ENCODE measurements at regions not wholly inside any gene's neighbourhood (a gene's known extent, or its start where the extent isn't known, plus 50 kb on each side); places are given as distances from the start of the nearest gene placed in this dataset.

GRCh38 chr1:229883504-229884200 is 183.4 kb upstream of the GALNT2 start:
- DNase-seq (ENCODE audit: insufficient read length, low spot score): no peak
- no peak for FAIRE-seq

- DNase-seq (ENCODE audit: insufficient read length, low spot score): no peak
- no peak for FAIRE-seq
Measured at GRCh38 chr1:229884765-229885164, 182.3 kb upstream of the GALNT2 start.

GRCh38 chr1:229885568-229886495 is 181.2 kb upstream of the GALNT2 start:
- FAIRE-seq (no peak), DNase-seq (ENCODE audit: insufficient read length, low spot score) (no peak)

- DNase-seq (ENCODE audit: insufficient read length, low spot score) (no peak), FAIRE-seq (no peak)
Measured at GRCh38 chr1:229886636-229887035, 180.4 kb upstream of the GALNT2 start.

- DNase-seq (ENCODE audit: insufficient read length, low spot score) (no peak), FAIRE-seq (no peak)
Measured at GRCh38 chr1:229887043-229887822, 179.8 kb upstream of the GALNT2 start.

GRCh38 chr1:229888157-229888556 is 178.9 kb upstream of the GALNT2 start:
- FAIRE-seq (no peak), DNase-seq (ENCODE audit: insufficient read length, low spot score) (no peak)

- no peak for FAIRE-seq
- DNase-seq (ENCODE audit: insufficient read length, low spot score): no peak
Measured at GRCh38 chr1:229888561-229889001, 178.5 kb upstream of the GALNT2 start.

- no peak for FAIRE-seq
- no peak for DNase-seq (ENCODE audit: insufficient read length, low spot score)
Measured at GRCh38 chr1:229889031-229889517, 178.0 kb upstream of the GALNT2 start.

DNA sequence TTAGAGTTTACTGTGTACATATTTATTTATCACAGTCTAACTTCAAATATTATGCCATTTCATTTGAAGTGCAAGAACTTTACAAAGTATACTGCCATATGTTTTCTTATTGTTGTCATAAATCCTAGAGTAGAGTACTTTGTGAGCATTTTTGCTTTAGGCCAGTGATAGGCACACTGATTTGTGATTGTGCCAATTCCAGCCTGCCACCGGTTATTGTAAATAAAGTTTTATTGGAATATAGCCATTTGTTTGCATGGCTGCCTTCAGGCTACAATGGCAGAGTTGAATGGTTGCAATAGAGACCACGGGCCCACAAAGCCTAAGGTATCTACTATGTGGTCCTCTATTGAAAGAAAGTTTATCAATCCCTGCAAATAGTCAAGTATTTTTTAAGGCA is 175.8 kb upstream of the GALNT2 start:
- FAIRE-seq: no peak
- no peak for DNase-seq (ENCODE audit: insufficient read length, low spot score)

GRCh38 chr1:229892515-229893117 is 174.4 kb upstream of the GALNT2 start:
- DNase-seq (ENCODE audit: insufficient read length, low spot score) (no peak), FAIRE-seq (no peak)

GRCh38 chr1:229893762-229894444 is 173.1 kb upstream of the GALNT2 start:
- FAIRE-seq (no peak), DNase-seq (ENCODE audit: insufficient read length, low spot score) (no peak)

DNA sequence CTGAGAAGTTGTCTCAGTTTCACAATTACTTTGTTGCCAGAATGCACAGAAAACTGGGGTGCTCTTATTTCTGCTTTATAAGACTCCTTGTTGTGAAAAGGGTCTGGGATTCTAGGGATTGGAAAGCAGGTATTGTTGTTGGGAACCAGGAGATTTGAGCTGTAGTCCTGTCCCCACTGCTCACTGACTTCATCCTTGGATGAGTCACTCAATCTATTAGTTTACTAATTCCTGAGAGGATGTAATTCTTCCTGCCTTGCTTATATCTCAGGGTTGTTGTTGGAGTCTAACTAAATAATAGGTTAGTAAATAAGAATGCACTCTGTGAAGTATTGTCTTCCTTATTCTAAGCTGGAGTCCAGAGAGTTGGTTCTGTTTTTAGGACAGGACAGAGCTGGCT is 172.5 kb upstream of the GALNT2 start:
- FAIRE-seq: no peak
- DNase-seq (ENCODE audit: insufficient read length, low spot score): no peak

DNA sequence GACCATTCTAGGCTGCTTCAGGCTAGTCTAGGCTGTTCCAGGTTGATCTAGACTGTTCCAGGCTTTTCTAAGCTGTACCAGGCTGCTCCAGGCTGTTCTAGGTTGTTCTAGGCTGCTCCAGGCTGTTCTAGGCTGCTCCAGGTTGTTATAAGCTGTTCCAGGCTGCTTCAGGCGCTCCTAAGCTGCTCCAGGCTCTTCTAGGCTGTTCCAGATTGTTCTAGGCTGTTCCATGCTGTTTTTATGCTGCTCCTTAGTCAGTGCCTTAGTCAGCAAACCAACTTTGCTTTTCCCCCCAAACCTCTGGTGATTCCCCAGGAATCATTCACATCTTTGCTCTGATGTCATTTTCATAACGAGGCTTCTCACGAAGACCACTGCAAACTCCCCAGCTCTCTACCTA is 171.4 kb upstream of the GALNT2 start:
- DNase-seq (ENCODE audit: insufficient read length, low spot score): no peak
- no peak for FAIRE-seq

GRCh38 chr1:229896306-229896705 is 170.7 kb upstream of the GALNT2 start:
- DNase-seq (ENCODE audit: insufficient read length, low spot score): no peak
- FAIRE-seq: no peak

GRCh38 chr1:229896861-229897260 is 170.2 kb upstream of the GALNT2 start:
- no peak for FAIRE-seq

GRCh38 chr1:229897501-229897900 is 169.5 kb upstream of the GALNT2 start:
- FAIRE-seq (no peak), DNase-seq (ENCODE audit: insufficient read length, low spot score) (no peak)

More at GRCh38 chr1:229896861-229897260, 170.2 kb upstream of the GALNT2 start:
- no peak for DNase-seq (ENCODE audit: insufficient read length, low spot score)

GRCh38 chr1:229900220-229900619 is 166.8 kb upstream of the GALNT2 start:
- no peak for DNase-seq (ENCODE audit: insufficient read length, low spot score)
- no peak for FAIRE-seq

DNA sequence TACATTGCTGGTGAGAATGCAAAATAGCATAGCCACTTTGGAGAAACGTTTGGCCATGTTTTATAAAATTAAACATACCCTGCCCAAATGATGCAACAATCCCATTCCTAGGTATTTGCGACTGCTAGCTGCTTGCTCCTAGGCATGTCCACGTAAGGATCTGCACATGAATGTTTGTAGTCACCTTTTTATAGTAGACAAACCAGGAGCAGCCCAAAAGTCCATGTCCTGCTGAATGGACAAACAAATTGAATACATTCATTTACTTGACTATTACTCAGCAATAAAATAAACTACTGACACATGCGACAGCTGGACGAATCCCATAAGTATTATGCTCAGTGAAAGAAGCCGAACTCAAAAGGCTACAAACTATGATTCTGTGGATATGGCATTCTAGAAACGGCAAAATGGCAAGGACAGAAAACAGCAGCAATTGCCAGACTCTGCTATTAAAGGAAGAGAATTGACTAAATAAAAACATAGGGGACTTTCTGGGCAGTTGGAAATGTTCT is 161.9 kb upstream of the GALNT2 start:
- no peak for DNase-seq (ENCODE audit: insufficient read length, low spot score)
- FAIRE-seq: no peak

GRCh38 chr1:229905652-229906051 is 161.4 kb upstream of the GALNT2 start:
- FAIRE-seq (no peak), DNase-seq (ENCODE audit: insufficient read length, low spot score) (no peak)

All from GM19239 (cell line).